ENCODE measurements at regions not wholly inside any gene's neighbourhood (a gene's known extent, or its start where the extent isn't known, plus 50 kb on each side); places are given as distances from the start of the nearest gene placed in this dataset.

GRCh38 chr3:180802837-180803236 is 109.6 kb upstream of the FXR1 start:
- CTCF ChIA-PET = no interaction called here
- H3K27ac Mint-ChIP-seq = no peak overlapping the region
- H3K4me3 Mint-ChIP-seq = no peak overlapping the region
- no peaks in the 10 kb centered on the region for H3K4me1 Mint-ChIP-seq
- no peaks in the 10 kb centered on the region for H3K36me3 Mint-ChIP-seq (ENCODE audit: low read depth)
- no peaks in the 10 kb centered on the region for H3K27me3 Mint-ChIP-seq
- POLR2A ChIA-PET = no interaction called here
- H3K9me3 Mint-ChIP-seq = no peaks in the 10 kb centered on the region
- no peak for DNase-seq

GRCh38 chr3:180804916-180805315 is 107.6 kb upstream of the FXR1 start:
- POLR2A ChIA-PET = no interaction called here
- Mint-ChIP-seq H3K36me3 (ENCODE audit: low read depth) (no peaks in the 10 kb centered on the region), H3K27ac (no peak overlapping the region), H3K4me3 (no peak overlapping the region), H3K4me1 (no peaks in the 10 kb centered on the region), H3K27me3 (no peaks in the 10 kb centered on the region), H3K9me3 (no peaks in the 10 kb centered on the region)
- CTCF ChIA-PET = no interaction called here
- no peak for DNase-seq

GRCh38 chr3:180808823-180809575 is 103.5 kb upstream of the FXR1 start:
- DNase-seq = no peak
- POLR2A ChIA-PET = no interaction called here
- CTCF ChIA-PET = interaction anchor here (0.6 kb wide), 1 partner anchor 547 kb away, joined by 3 read pairs; no protein-coding TSS in a partner anchor
- Mint-ChIP-seq H3K36me3 (ENCODE audit: low read depth) (no peaks in the 10 kb centered on the region), H3K9me3 (no peaks in the 10 kb centered on the region), H3K27ac (no peak overlapping the region), H3K27me3 (no peaks in the 10 kb centered on the region), H3K4me1 (no peaks in the 10 kb centered on the region), H3K4me3 (no peak overlapping the region)

GRCh38 chr3:180820400-180820799 is 92.1 kb upstream of the FXR1 start:
- no peak overlapping the region for H3K27ac Mint-ChIP-seq
- H3K9me3 Mint-ChIP-seq = no peaks in the 10 kb centered on the region
- ChIA-PET CTCF (no interaction called here), POLR2A (no interaction called here)
- DNase-seq = no peak
- no peaks in the 10 kb centered on the region for H3K36me3 Mint-ChIP-seq (ENCODE audit: low read depth)
- H3K4me3 Mint-ChIP-seq = no peak overlapping the region
- H3K4me1 Mint-ChIP-seq = no peaks in the 10 kb centered on the region
- no peaks in the 10 kb centered on the region for H3K27me3 Mint-ChIP-seq

GRCh38 chr3:180825964-180826363 is 86.5 kb upstream of the FXR1 start:
- Mint-ChIP-seq H3K9me3 (no peaks in the 10 kb centered on the region), H3K4me3 (no peak overlapping the region), H3K36me3 (ENCODE audit: low read depth) (no peaks in the 10 kb centered on the region), H3K27me3 (peaks cover 2% of the 10 kb centered on the region), H3K27ac (no peak overlapping the region), H3K4me1 (no peaks in the 10 kb centered on the region)
- CTCF ChIA-PET = no interaction called here
- POLR2A ChIA-PET = interaction anchor here (0.6 kb wide), 1 partner anchor 339 kb away, joined by 3 read pairs; no protein-coding TSS in a partner anchor
- no peak for DNase-seq

- H3K9me3 Mint-ChIP-seq = no peaks in the 10 kb centered on the region
- ChIA-PET CTCF (no interaction called here), POLR2A (no interaction called here)
- H3K36me3 Mint-ChIP-seq (ENCODE audit: low read depth) = no peaks in the 10 kb centered on the region
- H3K27ac Mint-ChIP-seq = no peak overlapping the region
- H3K4me1 Mint-ChIP-seq = no peaks in the 10 kb centered on the region
- peaks cover 2% of the 10 kb centered on the region for H3K27me3 Mint-ChIP-seq
- no peak overlapping the region for H3K4me3 Mint-ChIP-seq
- no peak for DNase-seq
Observed at GRCh38 chr3:180827171-180827570, 85.3 kb upstream of the FXR1 start.

- no peak overlapping the region for H3K27ac Mint-ChIP-seq
- ChIA-PET POLR2A (no interaction called here), CTCF (no interaction called here)
- H3K4me3 Mint-ChIP-seq = no peak overlapping the region
- H3K36me3 Mint-ChIP-seq (ENCODE audit: low read depth) = no peaks in the 10 kb centered on the region
- no peaks in the 10 kb centered on the region for H3K9me3 Mint-ChIP-seq
- H3K4me1 Mint-ChIP-seq = no peaks in the 10 kb centered on the region
- DNase-seq = no peak
- peaks cover 2% of the 10 kb centered on the region for H3K27me3 Mint-ChIP-seq
Observed at GRCh38 chr3:180828001-180828720, 84.3 kb upstream of the FXR1 start.

GRCh38 chr3:180828723-180829408 is 83.6 kb upstream of the FXR1 start:
- H3K27me3 Mint-ChIP-seq = peaks cover 2% of the 10 kb centered on the region
- H3K4me3 Mint-ChIP-seq = no peak overlapping the region
- ChIA-PET POLR2A (no interaction called here), CTCF (no interaction called here)
- no peak for DNase-seq
- H3K27ac Mint-ChIP-seq = no peak overlapping the region
- H3K9me3 Mint-ChIP-seq = no peaks in the 10 kb centered on the region
- no peaks in the 10 kb centered on the region for H3K36me3 Mint-ChIP-seq (ENCODE audit: low read depth)
- H3K4me1 Mint-ChIP-seq = no peaks in the 10 kb centered on the region

GRCh38 chr3:180829409-180830405 is 82.8 kb upstream of the FXR1 start:
- ChIA-PET CTCF (no interaction called here), POLR2A (no interaction called here)
- Mint-ChIP-seq H3K4me3 (no peak overlapping the region), H3K27me3 (peaks cover 2% of the 10 kb centered on the region), H3K36me3 (ENCODE audit: low read depth) (no peaks in the 10 kb centered on the region), H3K4me1 (no peaks in the 10 kb centered on the region), H3K27ac (no peak overlapping the region), H3K9me3 (no peaks in the 10 kb centered on the region)
- no peak for DNase-seq

GRCh38 chr3:180835501-180835900 is 77.0 kb upstream of the FXR1 start:
- H3K27ac Mint-ChIP-seq = no peak overlapping the region
- peaks cover 3% of the 10 kb centered on the region for H3K27me3 Mint-ChIP-seq
- no peak overlapping the region for H3K4me3 Mint-ChIP-seq
- no peaks in the 10 kb centered on the region for H3K9me3 Mint-ChIP-seq
- DNase-seq = no peak
- ChIA-PET CTCF (no interaction called here), POLR2A (no interaction called here)
- no peaks in the 10 kb centered on the region for H3K36me3 Mint-ChIP-seq (ENCODE audit: low read depth)
- no peaks in the 10 kb centered on the region for H3K4me1 Mint-ChIP-seq

- Mint-ChIP-seq H3K27me3 (peaks cover 3% of the 10 kb centered on the region), H3K27ac (no peak overlapping the region), H3K4me3 (no peak overlapping the region), H3K36me3 (ENCODE audit: low read depth) (no peaks in the 10 kb centered on the region), H3K9me3 (no peaks in the 10 kb centered on the region), H3K4me1 (no peaks in the 10 kb centered on the region)
- ChIA-PET POLR2A (no interaction called here), CTCF (no interaction called here)
- DNase-seq = no peak
Observed at GRCh38 chr3:180836766-180837165, 75.7 kb upstream of the FXR1 start.

- H3K36me3 Mint-ChIP-seq (ENCODE audit: low read depth) = no peaks in the 10 kb centered on the region
- H3K27ac Mint-ChIP-seq = no peak overlapping the region
- no peaks in the 10 kb centered on the region for H3K4me1 Mint-ChIP-seq
- POLR2A ChIA-PET = no interaction called here
- no peaks in the 10 kb centered on the region for H3K27me3 Mint-ChIP-seq
- no peak overlapping the region for H3K4me3 Mint-ChIP-seq
- CTCF ChIA-PET = interaction anchor here (1.3 kb wide), 1 partner anchor 10 kb away, joined by 3 read pairs; no protein-coding TSS in a partner anchor
- no peaks in the 10 kb centered on the region for H3K9me3 Mint-ChIP-seq
- no peak for DNase-seq
Observed at GRCh38 chr3:180854887-180855286, 57.6 kb upstream of the FXR1 start.
